ENCODE measurements at regions not wholly inside any gene's neighbourhood (a gene's known extent, or its start where the extent isn't known, plus 50 kb on each side); places are given as distances from the start of the nearest gene placed in this dataset.
A peak's percentile ranks its signal among the peaks of the same experiment; 100 is the strongest.

GRCh38 chr1:13901039-13901438, 201.1 kb downstream of the PRDM2 start:
- Mint-ChIP-seq H3K27ac (no peak overlapping the region), H3K36me3 (ENCODE audit: low read depth) (no peaks in the 10 kb centered on the region), H3K4me3 (no peak overlapping the region), H3K9me3 (ENCODE audit: insufficient read depth) (no peaks in the 10 kb centered on the region), H3K27me3 (ENCODE audit: low read depth) (peaks cover 13% of the 10 kb centered on the region), H3K4me1 (ENCODE audit: low read depth) (no peaks in the 10 kb centered on the region)
- no peak for ATAC-seq
- POLR2A ChIA-PET, result no interaction called here
- CTCF ChIA-PET, result interaction anchor here (0.7 kb wide), 1 partner anchor 20 kb away, joined by 4 read pairs; no protein-coding TSS in a partner anchor
- no peak for DNase-seq

GRCh38 chr1:13901597-13901996, 201.6 kb downstream of the PRDM2 start:
- peaks cover 16% of the 10 kb centered on the region for H3K27me3 Mint-ChIP-seq (ENCODE audit: low read depth)
- H3K4me3 Mint-ChIP-seq, result no peak overlapping the region
- DNase-seq (no peak), ATAC-seq (no peak)
- ChIA-PET CTCF (interaction anchor here (0.7 kb wide), 1 partner anchor 19 kb away, joined by 4 read pairs; no protein-coding TSS in a partner anchor), POLR2A (no interaction called here)
- no peak overlapping the region for H3K27ac Mint-ChIP-seq
- no peaks in the 10 kb centered on the region for H3K36me3 Mint-ChIP-seq (ENCODE audit: low read depth)
- no peaks in the 10 kb centered on the region for H3K4me1 Mint-ChIP-seq (ENCODE audit: low read depth)
- no peaks in the 10 kb centered on the region for H3K9me3 Mint-ChIP-seq (ENCODE audit: insufficient read depth)

GRCh38 chr1:13908128-13908527, 208.1 kb downstream of the PRDM2 start:
- H3K27me3 Mint-ChIP-seq (ENCODE audit: low read depth), result peaks cover 12% of the 10 kb centered on the region
- ChIA-PET CTCF (interaction anchor here (1.2 kb wide), 1 partner anchor 12 kb away, joined by 4 read pairs; no protein-coding TSS in a partner anchor), POLR2A (interaction anchor here (0.6 kb wide), 1 partner anchor 1181 kb away, joined by 3 read pairs; no protein-coding TSS in a partner anchor)
- H3K4me1 Mint-ChIP-seq (ENCODE audit: low read depth), result peaks cover 25% of the 10 kb centered on the region
- DNase-seq, result no peak
- H3K4me3 Mint-ChIP-seq, result no peak overlapping the region
- H3K36me3 Mint-ChIP-seq (ENCODE audit: low read depth), result no peaks in the 10 kb centered on the region
- no peaks in the 10 kb centered on the region for H3K9me3 Mint-ChIP-seq (ENCODE audit: insufficient read depth)
- ATAC-seq, result no peak
- no peak overlapping the region for H3K27ac Mint-ChIP-seq

GRCh38 chr1:13911697-13912619, 212.0 kb downstream of the PRDM2 start:
- Mint-ChIP-seq H3K9me3 (ENCODE audit: insufficient read depth) (no peaks in the 10 kb centered on the region), H3K4me3 (no peak overlapping the region), H3K36me3 (ENCODE audit: low read depth) (no peaks in the 10 kb centered on the region), H3K27ac (peak overlapping the region; percentile 54), H3K27me3 (ENCODE audit: low read depth) (no peaks in the 10 kb centered on the region), H3K4me1 (ENCODE audit: low read depth) (peaks cover 28% of the 10 kb centered on the region)
- CTCF ChIA-PET, result no interaction called here
- POLR2A ChIA-PET, result no interaction called here
- no peak for ATAC-seq
- no peak for DNase-seq

GRCh38 chr1:13913396-13913795, 213.4 kb downstream of the PRDM2 start:
- Mint-ChIP-seq H3K36me3 (ENCODE audit: low read depth) (no peaks in the 10 kb centered on the region), H3K4me3 (no peak overlapping the region), H3K27me3 (ENCODE audit: low read depth) (peaks cover 4% of the 10 kb centered on the region), H3K4me1 (ENCODE audit: low read depth) (peaks cover 28% of the 10 kb centered on the region), H3K9me3 (ENCODE audit: insufficient read depth) (no peaks in the 10 kb centered on the region), H3K27ac (no peak overlapping the region)
- CTCF ChIA-PET, result no interaction called here
- ATAC-seq, result no peak
- DNase-seq, result no peak
- POLR2A ChIA-PET, result interaction anchor here (1.2 kb wide), 1 partner anchor 10 kb away, joined by 3 read pairs; no protein-coding TSS in a partner anchor

GRCh38 chr1:13916530-13916929, 216.5 kb downstream of the PRDM2 start:
- ChIA-PET CTCF (no interaction called here), POLR2A (no interaction called here)
- Mint-ChIP-seq H3K4me1 (ENCODE audit: low read depth) (peaks cover 18% of the 10 kb centered on the region), H3K27me3 (ENCODE audit: low read depth) (peaks cover 13% of the 10 kb centered on the region), H3K36me3 (ENCODE audit: low read depth) (no peaks in the 10 kb centered on the region), H3K9me3 (ENCODE audit: insufficient read depth) (no peaks in the 10 kb centered on the region), H3K27ac (no peak overlapping the region), H3K4me3 (no peak overlapping the region)
- no peak for DNase-seq
- no peak for ATAC-seq

GRCh38 chr1:13917607-13918006, 217.6 kb downstream of the PRDM2 start:
- Mint-ChIP-seq H3K9me3 (ENCODE audit: insufficient read depth) (no peaks in the 10 kb centered on the region), H3K36me3 (ENCODE audit: low read depth) (no peaks in the 10 kb centered on the region), H3K4me1 (ENCODE audit: low read depth) (peaks cover 7% of the 10 kb centered on the region), H3K27me3 (ENCODE audit: low read depth) (peaks cover 13% of the 10 kb centered on the region), H3K27ac (no peak overlapping the region), H3K4me3 (no peak overlapping the region)
- no peak for DNase-seq
- no peak for ATAC-seq
- POLR2A ChIA-PET, result no interaction called here
- CTCF ChIA-PET, result no interaction called here

GRCh38 chr1:13918862-13919261, 218.9 kb downstream of the PRDM2 start:
- ChIA-PET CTCF (no interaction called here), POLR2A (no interaction called here)
- H3K27me3 Mint-ChIP-seq (ENCODE audit: low read depth), result peaks cover 17% of the 10 kb centered on the region
- DNase-seq, result no peak
- H3K36me3 Mint-ChIP-seq (ENCODE audit: low read depth), result no peaks in the 10 kb centered on the region
- no peaks in the 10 kb centered on the region for H3K4me1 Mint-ChIP-seq (ENCODE audit: low read depth)
- no peaks in the 10 kb centered on the region for H3K9me3 Mint-ChIP-seq (ENCODE audit: insufficient read depth)
- ATAC-seq, result no peak
- H3K27ac Mint-ChIP-seq, result no peak overlapping the region
- no peak overlapping the region for H3K4me3 Mint-ChIP-seq

- no peak overlapping the region for H3K27ac Mint-ChIP-seq
- ATAC-seq (no peak), DNase-seq (no peak)
- no peaks in the 10 kb centered on the region for H3K9me3 Mint-ChIP-seq (ENCODE audit: insufficient read depth)
- H3K36me3 Mint-ChIP-seq (ENCODE audit: low read depth), result no peaks in the 10 kb centered on the region
- no peak overlapping the region for H3K4me3 Mint-ChIP-seq
- no peaks in the 10 kb centered on the region for H3K4me1 Mint-ChIP-seq (ENCODE audit: low read depth)
- CTCF ChIA-PET, result interaction anchor here (0.8 kb wide), 1 partner anchor 20 kb away, joined by 4 read pairs; no protein-coding TSS in a partner anchor
- POLR2A ChIA-PET, result no interaction called here
- peaks cover 21% of the 10 kb centered on the region for H3K27me3 Mint-ChIP-seq (ENCODE audit: low read depth)
These were observed 221.2 kb downstream of the PRDM2 start for GRCh38 chr1:13921190-13921589.

- Mint-ChIP-seq H3K4me3 (no peak overlapping the region), H3K4me1 (ENCODE audit: low read depth) (no peaks in the 10 kb centered on the region), H3K27me3 (ENCODE audit: low read depth) (peaks cover 26% of the 10 kb centered on the region), H3K9me3 (ENCODE audit: insufficient read depth) (no peaks in the 10 kb centered on the region), H3K27ac (no peak overlapping the region), H3K36me3 (ENCODE audit: low read depth) (no peaks in the 10 kb centered on the region)
- ChIA-PET CTCF (no interaction called here), POLR2A (interaction anchor here (1.2 kb wide), 1 partner anchor 9 kb away, joined by 3 read pairs; no protein-coding TSS in a partner anchor)
- no peak for DNase-seq
- ATAC-seq, result no peak
These were observed 222.6 kb downstream of the PRDM2 start for GRCh38 chr1:13922466-13923110.

GRCh38 chr1:13926556-13926955, 226.6 kb downstream of the PRDM2 start:
- ATAC-seq (no peak), DNase-seq (no peak)
- Mint-ChIP-seq H3K27me3 (ENCODE audit: low read depth) (peaks cover 21% of the 10 kb centered on the region), H3K36me3 (ENCODE audit: low read depth) (no peaks in the 10 kb centered on the region), H3K9me3 (ENCODE audit: insufficient read depth) (no peaks in the 10 kb centered on the region), H3K4me1 (ENCODE audit: low read depth) (no peaks in the 10 kb centered on the region), H3K4me3 (no peak overlapping the region), H3K27ac (no peak overlapping the region)
- ChIA-PET CTCF (no interaction called here), POLR2A (no interaction called here)

- no peaks in the 10 kb centered on the region for H3K9me3 Mint-ChIP-seq (ENCODE audit: insufficient read depth)
- DNase-seq (no peak), ATAC-seq (no peak)
- no peak overlapping the region for H3K4me3 Mint-ChIP-seq
- ChIA-PET CTCF (no interaction called here), POLR2A (no interaction called here)
- no peak overlapping the region for H3K27ac Mint-ChIP-seq
- no peaks in the 10 kb centered on the region for H3K4me1 Mint-ChIP-seq (ENCODE audit: low read depth)
- H3K27me3 Mint-ChIP-seq (ENCODE audit: low read depth), result peaks cover 21% of the 10 kb centered on the region
- no peaks in the 10 kb centered on the region for H3K36me3 Mint-ChIP-seq (ENCODE audit: low read depth)
These were observed 227.7 kb downstream of the PRDM2 start for GRCh38 chr1:13927736-13928135.

Data from activated CD8-positive, alpha-beta T cell treated with anti-CD3 and anti-CD28 coated beads, Interleukin-2, amount 10 ng/mL, durations not matched to agents 7 days and 5 days (primary cell).